CD4-positive, alpha-beta memory T cell (primary cell): ENCODE measurements at regions not wholly inside any gene's neighbourhood (a gene's known extent, or its start where the extent isn't known, plus 50 kb on each side); places are given as distances from the start of the nearest gene placed in this dataset.

Experiments used
- CTCF ChIA-PET: fragments of 350-600 bp; sonication (Branson Sonifier 250); formaldehyde crosslinking; loops from one replicate; lab custom pipeline; 2021; ENCODE audit warnings: inconsistent platforms; ENCODE audit not compliant: partially characterized antibody; lab: Charles Lee
- POLR2A ChIA-PET: fragments of 350-600 bp; sonication (Branson Sonifier 250); formaldehyde crosslinking; loops from one replicate; lab custom pipeline; 2021; ENCODE audit not compliant: partially characterized antibody; lab: Charles Lee
- DNase-seq, 5 donors: peaks; one replicate each; pipeline versions ENCODE4 v3.0.0 to v3.0.0-alpha.2; 2020 to 2022; ENCODE audit warnings: mixed read lengths in 1 of 5
- H3K27ac ChIP-seq: one replicate; pipeline ENCODE4 v1.7.0; 2013; ENCODE audit warnings: low read depth, low read length
- H3K27me3 ChIP-seq: 2 replicates; pipeline ENCODE4 v1.7.0; 2013; ENCODE audit warnings: mild to moderate bottlenecking, low read length, moderate library complexity; ENCODE audit not compliant: insufficient read depth
- H3K36me3 ChIP-seq: 2 replicates; pipeline ENCODE4 v1.7.0; 2013; ENCODE audit warnings: mild to moderate bottlenecking, low read length, moderate library complexity; ENCODE audit not compliant: insufficient read depth
- H3K4me1 ChIP-seq: 2 replicates; pipeline ENCODE4 v1.7.0; 2013; ENCODE audit warnings: mild to moderate bottlenecking, low read length, moderate library complexity; ENCODE audit not compliant: insufficient read depth
- H3K4me3 ChIP-seq, 2 donors: one replicate each; pipeline ENCODE4 v1.7.0; 2013; ENCODE audit warnings: low read length in 2 of 2, mild to moderate bottlenecking in 1 of 2
- H3K9me3 ChIP-seq, 2 donors: one replicate each; pipeline ENCODE4 v1.7.0; 2013; ENCODE audit warnings: low read length in 2 of 2, control low read depth in 1 of 2; ENCODE audit not compliant: control insufficient read depth in 1 of 2
- H3K27ac Mint-ChIP-seq, 7 donors: one replicate each; pipeline ENCODE4 v1.8.0; 2020 to 2021; ENCODE audit warnings: mixed read lengths in 7 of 7, mild to moderate bottlenecking in 6 of 7, inconsistent platforms in 3 of 7, moderate library complexity in 3 of 7
- H3K27me3 Mint-ChIP-seq, 2 donors: one replicate each; pipeline ENCODE4 v1.8.0; 2020 to 2021; ENCODE audit warnings: mixed read lengths in 2 of 2
- H3K36me3 Mint-ChIP-seq, 2 donors: one replicate each; pipeline ENCODE4 v1.8.0; 2020 to 2021; ENCODE audit warnings: mixed read lengths in 2 of 2, inconsistent platforms in 1 of 2, mild to moderate bottlenecking in 1 of 2
- H3K4me1 Mint-ChIP-seq, 4 donors: one replicate each; pipeline ENCODE4 v1.8.0; 2020 to 2021; ENCODE audit warnings: mixed read lengths in 4 of 4, mild to moderate bottlenecking in 1 of 4
- H3K4me3 Mint-ChIP-seq, 8 donors: one replicate each; pipeline ENCODE4 v1.8.0; 2020 to 2021; ENCODE audit warnings: mixed read lengths in 8 of 8, mild to moderate bottlenecking in 7 of 8, moderate library complexity in 6 of 8, inconsistent platforms in 3 of 8
- H3K9me3 Mint-ChIP-seq, 8 donors: one replicate each; pipeline ENCODE4 v1.8.0; 2020 to 2021; ENCODE audit warnings: mixed read lengths in 8 of 8, mild to moderate bottlenecking in 5 of 8, inconsistent platforms in 3 of 8, moderate library complexity in 1 of 8
- intact Hi-C: fragments of 100-400 bp; cut with micrococcal nuclease; formaldehyde crosslinking; loops from one replicate; pipeline ENCODE4 v1.15.1; 2023

- POLR2A ChIA-PET, result no interaction called here
- Mint-ChIP-seq H3K4me3 (no peak overlapping the region), H3K36me3 (no peaks in the 10 kb centered on the region), H3K27me3 (peaks cover 10 to 14% of the 10 kb centered on the region in 2 donors), H3K4me1 (peaks cover 0 to 1% (median 0%) of the 10 kb centered on the region in 4 donors), H3K27ac (no peak overlapping the region), H3K9me3 (no peaks in the 10 kb centered on the region)
- Histone ChIP-seq H3K9me3 (no peaks in the 10 kb centered on the region), H3K4me1 (no peaks in the 10 kb centered on the region), H3K4me3 (no peak overlapping the region), H3K36me3 (no peaks in the 10 kb centered on the region), H3K27ac (no peak overlapping the region), H3K27me3 (no peaks in the 10 kb centered on the region)
- CTCF ChIA-PET, result interaction anchor here (0.7 kb wide), 1 partner anchor 130 kb away, joined by 3 read pairs; no protein-coding TSS in a partner anchor
- no peak for DNase-seq
- intact Hi-C loops, result no loop called here
Observed at GRCh38 chr2:234579231-234579962, 82.5 kb upstream of the ARL4C start.

GRCh38 chr2:234578389-234578788 lies 81.5 kb upstream of the ARL4C start:
- Histone ChIP-seq H3K27ac (no peak overlapping the region), H3K36me3 (no peaks in the 10 kb centered on the region), H3K4me3 (no peak overlapping the region), H3K27me3 (no peaks in the 10 kb centered on the region), H3K9me3 (no peaks in the 10 kb centered on the region), H3K4me1 (no peaks in the 10 kb centered on the region)
- H3K36me3 Mint-ChIP-seq, result no peaks in the 10 kb centered on the region
- no peak for DNase-seq
- peaks cover 0 to 1% (median 0%) of the 10 kb centered on the region in 4 donors for H3K4me1 Mint-ChIP-seq
- no peaks in the 10 kb centered on the region for H3K9me3 Mint-ChIP-seq
- H3K27me3 Mint-ChIP-seq, result peaks cover 11 to 14% of the 10 kb centered on the region in 2 donors
- ChIA-PET CTCF (interaction anchor here (0.7 kb wide), 1 partner anchor 131 kb away, joined by 3 read pairs; no protein-coding TSS in a partner anchor), POLR2A (no interaction called here)
- no peak overlapping the region for H3K4me3 Mint-ChIP-seq
- intact Hi-C loops, result no loop called here
- H3K27ac Mint-ChIP-seq, result no peak overlapping the region

DNA sequence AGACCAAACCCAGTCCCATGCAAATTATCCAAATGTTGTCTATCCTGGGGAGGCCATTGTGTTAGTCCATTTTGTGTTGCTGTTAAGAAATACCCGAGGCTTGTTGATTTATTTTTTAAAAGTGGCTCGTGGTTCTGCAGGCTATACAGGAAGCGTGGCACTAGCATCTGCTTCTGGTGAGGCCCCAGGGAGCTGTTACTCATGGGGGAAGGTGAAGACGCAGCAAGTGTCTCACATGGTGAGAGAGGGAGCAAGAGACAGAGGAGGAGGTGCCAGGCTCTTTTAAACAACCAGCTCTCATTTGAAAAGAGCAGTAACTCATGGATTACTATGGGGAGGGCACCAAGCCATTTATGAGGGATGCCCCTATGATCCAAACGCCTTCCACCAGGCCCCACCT lies 80.3 kb upstream of the ARL4C start:
- Histone ChIP-seq H3K4me3 (no peak overlapping the region), H3K27me3 (no peaks in the 10 kb centered on the region), H3K36me3 (no peaks in the 10 kb centered on the region), H3K4me1 (no peaks in the 10 kb centered on the region), H3K27ac (no peak overlapping the region), H3K9me3 (no peaks in the 10 kb centered on the region)
- intact Hi-C loops, result no loop called here
- H3K27me3 Mint-ChIP-seq, result peaks cover 10 to 13% of the 10 kb centered on the region in 2 donors
- peak overlapping the region in 1 of 7 donors; percentile 6 for H3K27ac Mint-ChIP-seq
- no peak overlapping the region for H3K4me3 Mint-ChIP-seq
- H3K36me3 Mint-ChIP-seq, result no peaks in the 10 kb centered on the region
- DNase-seq, result no peak
- no peaks in the 10 kb centered on the region for H3K4me1 Mint-ChIP-seq
- ChIA-PET CTCF (interaction anchor here (1.6 kb wide), 1 partner anchor 32 kb away, joined by 6 read pairs; no protein-coding TSS in a partner anchor), POLR2A (no interaction called here)
- H3K9me3 Mint-ChIP-seq, result no peaks in the 10 kb centered on the region

GRCh38 chr2:234571620-234572407 lies 74.9 kb upstream of the ARL4C start:
- no peaks in the 10 kb centered on the region for H3K4me1 ChIP-seq

GRCh38 chr2:234570476-234570875 lies 73.6 kb upstream of the ARL4C start:
- H3K27ac ChIP-seq, result no peak overlapping the region
- Mint-ChIP-seq H3K4me3 (no peak overlapping the region), H3K36me3 (no peaks in the 10 kb centered on the region), H3K4me1 (no peaks in the 10 kb centered on the region), H3K9me3 (no peaks in the 10 kb centered on the region), H3K27me3 (peaks cover 26 to 30% of the 10 kb centered on the region in 2 donors), H3K27ac (no peak overlapping the region)
- H3K4me1 ChIP-seq, result no peaks in the 10 kb centered on the region
- intact Hi-C loops, result no loop called here
- no peaks in the 10 kb centered on the region for H3K36me3 ChIP-seq
- POLR2A ChIA-PET, result no interaction called here
- no peak for DNase-seq
- H3K27me3 ChIP-seq, result no peaks in the 10 kb centered on the region
- no peaks in the 10 kb centered on the region for H3K9me3 ChIP-seq
- CTCF ChIA-PET, result no interaction called here
- H3K4me3 ChIP-seq, result no peak overlapping the region

More at GRCh38 chr2:234571620-234572407, 74.9 kb upstream of the ARL4C start:
- intact Hi-C loops, result no loop called here
- peaks cover 26 to 30% of the 10 kb centered on the region in 2 donors for H3K27me3 Mint-ChIP-seq
- H3K4me1 Mint-ChIP-seq, result no peaks in the 10 kb centered on the region
- Histone ChIP-seq H3K27me3 (no peaks in the 10 kb centered on the region), H3K27ac (no peak overlapping the region), H3K9me3 (no peaks in the 10 kb centered on the region), H3K36me3 (no peaks in the 10 kb centered on the region), H3K4me3 (no peak overlapping the region)
- ChIA-PET POLR2A (no interaction called here), CTCF (interaction anchor here (1.1 kb wide), 1 partner anchor 26 kb away, joined by 3 read pairs; no protein-coding TSS in a partner anchor)
- no peak overlapping the region for H3K4me3 Mint-ChIP-seq
- no peaks in the 10 kb centered on the region for H3K9me3 Mint-ChIP-seq
- H3K27ac Mint-ChIP-seq, result no peak overlapping the region
- H3K36me3 Mint-ChIP-seq, result no peaks in the 10 kb centered on the region
- DNase-seq, result no peak

GRCh38 chr2:234569776-234570430 lies 73.0 kb upstream of the ARL4C start:
- Mint-ChIP-seq H3K9me3 (no peaks in the 10 kb centered on the region), H3K27ac (peak overlapping the region in 1 of 7 donors; percentile 58), H3K36me3 (no peaks in the 10 kb centered on the region), H3K4me3 (no peak overlapping the region), H3K4me1 (no peaks in the 10 kb centered on the region), H3K27me3 (peaks cover 29 to 30% of the 10 kb centered on the region in 2 donors)
- H3K9me3 ChIP-seq, result no peaks in the 10 kb centered on the region
- DNase-seq, result no peak
- no peaks in the 10 kb centered on the region for H3K27me3 ChIP-seq
- no peak overlapping the region for H3K4me3 ChIP-seq
- intact Hi-C loops, result no loop called here
- CTCF ChIA-PET, result no interaction called here
- no peak overlapping the region for H3K27ac ChIP-seq
- no peaks in the 10 kb centered on the region for H3K4me1 ChIP-seq
- no peaks in the 10 kb centered on the region for H3K36me3 ChIP-seq
- POLR2A ChIA-PET, result no interaction called here

DNA sequence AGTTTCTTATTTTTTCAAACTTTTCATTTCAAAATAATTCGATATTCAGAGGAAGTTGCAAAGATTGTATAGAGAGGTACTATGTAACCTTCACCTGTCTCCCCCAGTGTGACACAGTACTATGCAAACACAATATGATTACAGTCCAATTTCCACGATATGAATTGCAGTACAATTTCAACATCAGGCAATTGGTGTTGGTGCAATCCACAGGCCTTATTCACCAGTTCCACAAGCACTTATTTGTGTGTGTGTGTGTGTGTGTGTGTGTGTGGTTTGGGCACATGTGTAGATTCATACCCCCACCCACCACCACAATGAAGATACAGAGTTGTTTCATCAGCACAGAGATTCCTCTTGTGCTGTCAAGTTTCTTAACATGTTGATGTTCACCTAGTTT lies 69.7 kb upstream of the ARL4C start:
- Histone ChIP-seq H3K36me3 (no peaks in the 10 kb centered on the region), H3K4me1 (no peaks in the 10 kb centered on the region), H3K27me3 (no peaks in the 10 kb centered on the region), H3K4me3 (no peak overlapping the region), H3K27ac (no peak overlapping the region), H3K9me3 (no peaks in the 10 kb centered on the region)
- peaks cover 20 to 26% of the 10 kb centered on the region in 2 donors for H3K27me3 Mint-ChIP-seq
- ChIA-PET CTCF (no interaction called here), POLR2A (no interaction called here)
- no peaks in the 10 kb centered on the region for H3K4me1 Mint-ChIP-seq
- no peak overlapping the region for H3K4me3 Mint-ChIP-seq
- no peaks in the 10 kb centered on the region for H3K36me3 Mint-ChIP-seq
- DNase-seq, result no peak
- no peak overlapping the region for H3K27ac Mint-ChIP-seq
- intact Hi-C loops, result no loop called here
- peaks cover 0 to 3% (median 0%) of the 10 kb centered on the region in 8 donors for H3K9me3 Mint-ChIP-seq
